OCI-LY7 (cell line): ENCODE measurements at regions not wholly inside any gene's neighbourhood (a gene's known extent, or its start where the extent isn't known, plus 50 kb on each side); places are given as distances from the start of the nearest gene placed in this dataset.
"Not testable (repeated sequence)": the region's sequence is repeated elsewhere in the genome, so short reads cannot be mapped to it uniquely, and the experiment has no call there.

ENCODE experiments used
- BruUV-seq: library from RNA; stranded (reverse); fragments of 400-500 nt; replicated peaks from 2 replicates; lab custom pipeline; 2021; lab: Mats Ljungman, UMichigan
- CTCF ChIA-PET: fragments of 300-600 bp; sonication (Branson Sonifier 250); formaldehyde crosslinking; loops from one replicate; lab custom pipeline; 2022; ENCODE audit warnings: antibody characterized with exemption; ENCODE audit not compliant: unreplicated experiment; lab: Charles Lee
- POLR2A ChIA-PET: fragments of 300-600 bp; sonication (Branson Sonifier 250); formaldehyde crosslinking; loops from one replicate; lab custom pipeline; 2022; ENCODE audit warnings: antibody characterized with exemption; lab: Charles Lee
- DNase-seq: peaks from one replicate; pipeline ENCODE4 v3.0.0-alpha.2; 2015; ENCODE audit warnings: low spot score
- H2AFZ ChIP-seq: fragments of 200-600 bp; sonication (generic), shearing (Covaris generic); 2 replicates; pipeline ENCODE4 v1.6.1; 2014; ENCODE audit warnings: mild to moderate bottlenecking, antibody characterized with exemption, low read length, moderate library complexity
- H3K27ac ChIP-seq: fragments of 200-600 bp; sonication (generic); 2 replicates; pipeline ENCODE4 v1.5.1; 2014; ENCODE audit warnings: mixed run types, low read depth, mild to moderate bottlenecking, moderate library complexity, low read length, inconsistent platforms; ENCODE audit not compliant: poor library complexity, severe bottlenecking
- H3K36me3 ChIP-seq: fragments of 200-600 bp; sonication (generic); 2 replicates; pipeline ENCODE4 v1.6.1; 2014; ENCODE audit warnings: mild to moderate bottlenecking, antibody characterized with exemption, low read length, moderate library complexity, mixed read lengths; ENCODE audit not compliant: insufficient read depth
- H3K4me1 ChIP-seq: fragments of 200-600 bp; sonication (generic); 2 replicates; pipeline ENCODE4 v1.5.1; 2014; ENCODE audit warnings: mild to moderate bottlenecking, low read length; ENCODE audit not compliant: insufficient read depth, poor library complexity, severe bottlenecking
- H3K4me2 ChIP-seq: fragments of 200-600 bp; sonication (generic); 2 replicates; pipeline ENCODE4 v1.6.1; 2014; ENCODE audit warnings: mild to moderate bottlenecking, low read length
- H3K4me3 ChIP-seq: fragments of 200-600 bp; sonication (generic); 2 replicates; pipeline ENCODE4 v1.5.1; 2014; ENCODE audit warnings: mild to moderate bottlenecking, low read depth, low read length; ENCODE audit not compliant: poor library complexity, severe bottlenecking
- H3K79me2 ChIP-seq: fragments of 200-600 bp; sonication (generic); 2 replicates; pipeline ENCODE4 v1.6.1; 2016; ENCODE audit warnings: low read depth, mild to moderate bottlenecking, low read length, moderate library complexity, mixed read lengths; ENCODE audit not compliant: insufficient read depth
- H3K9me2 ChIP-seq: fragments of 200-600 bp; sonication (generic); 2 replicates; pipeline ENCODE4 v1.6.1; 2016; ENCODE audit warnings: mild to moderate bottlenecking, low read length, mixed read lengths; ENCODE audit not compliant: insufficient read depth
- H3K9me3 ChIP-seq: fragments of 200-600 bp; sonication (generic); 2 replicates; pipeline ENCODE4 v1.6.1; 2014; ENCODE audit warnings: mild to moderate bottlenecking, mixed run types, low read length, mixed read lengths
- H4K20me1 ChIP-seq: fragments of 200-600 bp; sonication (generic); 2 replicates; pipeline ENCODE4 v1.6.1; 2014; ENCODE audit warnings: mild to moderate bottlenecking, antibody characterized with exemption, low read length, moderate library complexity, mixed read lengths; ENCODE audit not compliant: insufficient read depth
- CTCF ChIP-seq: fragments of 200-600 bp; sonication (generic); conservative IDR thresholded peaks from 2 replicates; pipeline ENCODE4 v1.5.1; 2014; ENCODE audit warnings: mild to moderate bottlenecking, antibody characterized with exemption, low read length, moderate library complexity, mixed read lengths
- EZH2phosphoT487 ChIP-seq: fragments of 200-600 bp; sonication (generic); IDR thresholded peaks from 2 replicates; pipeline ENCODE4 v1.6.1; 2018; ENCODE audit warnings: low read depth, borderline replicate concordance, mild to moderate bottlenecking, mixed run types, antibody characterized with exemption, low read length, moderate library complexity, mixed read lengths
- intact Hi-C: fragments of 100-400 bp; cut with micrococcal nuclease; formaldehyde crosslinking; loops from one replicate; pipeline ENCODE4 v1.10.0; 2022; ENCODE audit not compliant: unreplicated experiment

- no TSS peak for BruUV-seq
- Histone ChIP-seq H2AFZ (peak overlapping the region; percentile 70), H4K20me1 (no peaks in the 10 kb centered on the region), H3K36me3 (no peaks in the 10 kb centered on the region), H3K79me2 (no peaks in the 10 kb centered on the region), H3K4me2 (peak overlapping the region; percentile 6), H3K4me3 (no peak overlapping the region), H3K9me3 (no peaks in the 10 kb centered on the region; the same call in 1 of the 2 replicates), H3K9me2 (no peaks in the 10 kb centered on the region), H3K4me1 (peaks cover 77% of the 10 kb centered on the region), H3K27ac (peak overlapping the region; percentile 14)
- TF ChIP-seq CTCF (no peak), EZH2phosphoT487 (no peak)
- ChIA-PET CTCF (no interaction called here), POLR2A (interaction anchor here (0.5 to 3.2 kb wide), 12 partner anchors 10 to 126 kb away, joined by 3 to 36 read pairs (median 3); no protein-coding TSS in a partner anchor)
- no peak for DNase-seq
- intact Hi-C loops: no loop called here
Measured at GRCh38 chr20:5678777-5679176, 68.0 kb upstream of the GPCPD1 start.

GRCh38 chr20:5677944-5678343, 67.1 kb upstream of the GPCPD1 start:
- CTCF ChIA-PET, H3K9me3 ChIP-seq, H3K79me2 ChIP-seq, BruUV-seq, H3K36me3 ChIP-seq, intact Hi-C loops, H3K4me2 ChIP-seq, H3K9me2 ChIP-seq, DNase-seq, H3K4me3 ChIP-seq, H2AFZ ChIP-seq, H4K20me1 ChIP-seq: not testable (repeated sequence)
- POLR2A ChIA-PET: interaction anchor here (1.2 to 3.2 kb wide), 4 partner anchors 11 to 35 kb away, joined by 4 to 13 read pairs (median 6); no protein-coding TSS in a partner anchor
- H3K4me1 ChIP-seq: peaks cover 86% of the 10 kb centered on the region
- H3K27ac ChIP-seq: peak overlapping the region; percentile 52

GRCh38 chr20:5677389-5677788, 66.6 kb upstream of the GPCPD1 start:
- Histone ChIP-seq H3K4me2 (peak overlapping the region; percentile 24; the same call in 1 of the 2 replicates), H3K36me3 (no peaks in the 10 kb centered on the region), H3K4me1 (peaks cover 85% of the 10 kb centered on the region), H3K4me3 (no peak overlapping the region), H3K9me3 (no peaks in the 10 kb centered on the region; the same call in 1 of the 2 replicates), H3K9me2 (no peaks in the 10 kb centered on the region), H3K27ac (peak overlapping the region; percentile 52), H2AFZ (peak overlapping the region; percentile 88), H3K79me2 (peaks cover 5% of the 10 kb centered on the region; the same call in 1 of the 2 replicates), H4K20me1 (no peaks in the 10 kb centered on the region)
- no peak for DNase-seq
- CTCF ChIA-PET: no interaction called here
- intact Hi-C loops: no loop called here
- POLR2A ChIA-PET: interaction anchor here (1.8 to 3.2 kb wide), 3 partner anchors 11 to 34 kb away, joined by 6 to 13 read pairs (median 7); no protein-coding TSS in a partner anchor
- TF ChIP-seq CTCF (no peak), EZH2phosphoT487 (no peak)
- no TSS peak for BruUV-seq
